ENCODE measurements at regions not wholly inside any gene's neighbourhood (a gene's known extent, or its start where the extent isn't known, plus 50 kb on each side); places are given as distances from the start of the nearest gene placed in this dataset.

- DNase-seq (no peak), ATAC-seq (ENCODE audit: insufficient read depth, low FRiP score) (no peak)
- Histone ChIP-seq H3K4me3 (no peak overlapping the region), H3K36me3 (ENCODE audit: control insufficient read depth in 4 of 4, insufficient read depth in 4 of 4, low read length in 4 of 4) (no peaks in the 10 kb centered on the region), H3K4me1 (ENCODE audit: control insufficient read depth in 5 of 5, insufficient read depth in 5 of 5, low read length in 5 of 5) (peaks cover 5 to 16% (median 8%) of the 10 kb centered on the region in 5 donors), H3K27me3 (ENCODE audit: control insufficient read depth in 3 of 3, insufficient read depth in 3 of 3, low read length in 2 of 3) (peaks cover 0 to 4% (median 0%) of the 10 kb centered on the region in 3 donors), H3K9me3 (ENCODE audit: control insufficient read depth in 4 of 4, insufficient read depth in 3 of 4, low read length in 3 of 4) (peaks cover 0 to 2% (median 0%) of the 10 kb centered on the region in 4 donors), H3K27ac (ENCODE audit: low read depth in 1 of 2, low read length in 1 of 2) (no peak overlapping the region), H3K9ac (ENCODE audit: insufficient read depth in 1 of 2, low read length in 2 of 2) (no peak overlapping the region)
- TF ChIP-seq, protein P1, sequence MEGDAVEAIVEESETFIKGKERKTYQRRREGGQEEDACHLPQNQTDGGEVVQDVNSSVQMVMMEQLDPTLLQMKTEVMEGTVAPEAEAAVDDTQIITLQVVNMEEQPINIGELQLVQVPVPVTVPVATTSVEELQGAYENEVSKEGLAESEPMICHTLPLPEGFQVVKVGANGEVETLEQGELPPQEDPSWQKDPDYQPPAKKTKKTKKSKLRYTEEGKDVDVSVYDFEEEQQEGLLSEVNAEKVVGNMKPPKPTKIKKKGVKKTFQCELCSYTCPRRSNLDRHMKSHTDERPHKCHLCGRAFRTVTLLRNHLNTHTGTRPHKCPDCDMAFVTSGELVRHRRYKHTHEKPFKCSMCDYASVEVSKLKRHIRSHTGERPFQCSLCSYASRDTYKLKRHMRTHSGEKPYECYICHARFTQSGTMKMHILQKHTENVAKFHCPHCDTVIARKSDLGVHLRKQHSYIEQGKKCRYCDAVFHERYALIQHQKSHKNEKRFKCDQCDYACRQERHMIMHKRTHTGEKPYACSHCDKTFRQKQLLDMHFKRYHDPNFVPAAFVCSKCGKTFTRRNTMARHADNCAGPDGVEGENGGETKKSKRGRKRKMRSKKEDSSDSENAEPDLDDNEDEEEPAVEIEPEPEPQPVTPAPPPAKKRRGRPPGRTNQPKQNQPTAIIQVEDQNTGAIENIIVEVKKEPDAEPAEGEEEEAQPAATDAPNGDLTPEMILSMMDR (IDR thresholded peaks at IDR 0.05; ENCODE audit: control extremely low read depth, extremely low read depth): no peak
- 94 to 95% methylated on average over 7 of the region's 7 CpGs for WGBS, 2 donors
These were observed 358.3 kb downstream of the SHQ1 start for GRCh38 chr3:72489901-72490300.

DNA sequence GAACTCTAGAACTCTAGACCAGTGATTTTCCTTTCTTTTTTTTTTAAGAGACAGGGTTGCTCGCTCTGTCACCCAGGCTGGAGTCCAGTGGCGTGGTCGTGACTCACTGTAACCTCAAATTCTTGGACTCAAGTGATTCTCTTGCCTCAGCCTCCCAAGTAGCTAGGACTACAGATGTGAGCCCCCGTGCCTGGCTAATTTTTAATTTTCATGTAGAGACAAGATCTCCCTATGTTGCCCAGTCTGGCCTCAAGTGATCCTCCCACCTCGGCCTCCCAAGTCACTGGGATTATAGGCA lies 359.6 kb downstream of the SHQ1 start:
- no peaks in the 10 kb centered on the region for H3K9me3 ChIP-seq (ENCODE audit: control insufficient read depth in 4 of 4, insufficient read depth in 3 of 4, low read length in 3 of 4)
- WGBS, 2 donors: 78 to 92% methylated on average over 5 of the region's 5 CpGs
- peaks cover 5 to 16% (median 8%) of the 10 kb centered on the region in 5 donors for H3K4me1 ChIP-seq (ENCODE audit: control insufficient read depth in 5 of 5, insufficient read depth in 5 of 5, low read length in 5 of 5)
- no peak overlapping the region for H3K4me3 ChIP-seq
- H3K27ac ChIP-seq (ENCODE audit: low read depth in 1 of 2, low read length in 1 of 2): no peak overlapping the region
- peaks cover 0 to 4% (median 0%) of the 10 kb centered on the region in 3 donors for H3K27me3 ChIP-seq (ENCODE audit: control insufficient read depth in 3 of 3, insufficient read depth in 3 of 3, low read length in 2 of 3)
- H3K9ac ChIP-seq (ENCODE audit: insufficient read depth in 1 of 2, low read length in 2 of 2): no peak overlapping the region
- ATAC-seq (ENCODE audit: insufficient read depth, low FRiP score): no peak
- H3K36me3 ChIP-seq (ENCODE audit: control insufficient read depth in 4 of 4, insufficient read depth in 4 of 4, low read length in 4 of 4): no peaks in the 10 kb centered on the region
- TF ChIP-seq, protein P1 (IDR thresholded peaks at IDR 0.05; ENCODE audit: control extremely low read depth, extremely low read depth): no peak
- no peak for DNase-seq

GRCh38 chr3:72487946-72488737 lies 360.1 kb downstream of the SHQ1 start:
- WGBS, 2 donors: 72 to 75% methylated on average over 9 of the region's 9 CpGs
- peak; percentile 64 for ATAC-seq (ENCODE audit: insufficient read depth, low FRiP score)
- peaks cover 0 to 4% (median 0%) of the 10 kb centered on the region in 3 donors for H3K27me3 ChIP-seq (ENCODE audit: control insufficient read depth in 3 of 3, insufficient read depth in 3 of 3, low read length in 2 of 3)
- peaks cover 5 to 16% (median 8%) of the 10 kb centered on the region in 5 donors for H3K4me1 ChIP-seq (ENCODE audit: control insufficient read depth in 5 of 5, insufficient read depth in 5 of 5, low read length in 5 of 5)
- H3K9me3 ChIP-seq (ENCODE audit: control insufficient read depth in 4 of 4, insufficient read depth in 3 of 4, low read length in 3 of 4): no peaks in the 10 kb centered on the region
- TF ChIP-seq, protein P1 (IDR thresholded peaks at IDR 0.05; ENCODE audit: control extremely low read depth, extremely low read depth): no peak
- no peaks in the 10 kb centered on the region for H3K36me3 ChIP-seq (ENCODE audit: control insufficient read depth in 4 of 4, insufficient read depth in 4 of 4, low read length in 4 of 4)
- no peak overlapping the region for H3K9ac ChIP-seq (ENCODE audit: insufficient read depth in 1 of 2, low read length in 2 of 2)
- H3K27ac ChIP-seq (ENCODE audit: low read depth in 1 of 2, low read length in 1 of 2): peak overlapping the region in 1 of 2 donors; percentile 63
- no peak overlapping the region for H3K4me3 ChIP-seq
- DNase-seq: peak in 2 of 3 donors; percentile 46 to 72
